Gastrocnemius medialis (tissue), 4 donors: ENCODE measurements at regions not wholly inside any gene's neighbourhood (a gene's known extent, or its start where the extent isn't known, plus 50 kb on each side); places are given as distances from the start of the nearest gene placed in this dataset.
"Not testable (repeated sequence)": the region's sequence is repeated elsewhere in the genome, so short reads cannot be mapped to it uniquely, and the experiment has no call there.

Source experiments
- ATAC-seq, 2 donors: fragments of 150-250 bp; one replicate each; pipeline ENCODE4 v1.9.1; 2016
- DNase-seq, 2 donors: peaks; one replicate each; pipeline ENCODE4 v3.0.0-alpha.2; 2019
- H3K27ac ChIP-seq, 4 donors: fragments of 200-600 bp; sonication (generic); 1 replicate in 1 of 4; 2 replicates in 3 of 4; pipeline ENCODE4 v1.5.1; 2016 to 2018; ENCODE audit warnings: mild to moderate bottlenecking in 2 of 4, moderate library complexity in 1 of 4
- H3K27me3 ChIP-seq, 3 donors: fragments of 200-600 bp; sonication (generic) in 2 of 3; 1 replicate in 1 of 3; 2 replicates in 2 of 3; pipeline versions ENCODE4 v1.5.1 to v1.6.0; 2016 to 2019; ENCODE audit warnings: mild to moderate bottlenecking in 1 of 3, moderate library complexity in 1 of 3
- H3K36me3 ChIP-seq, 2 donors: fragments of 200-600 bp; sonication (generic) in 1 of 2; one replicate each; pipeline ENCODE4 v1.5.1; 2017 to 2018
- H3K4me1 ChIP-seq, 2 donors: fragments of 200-600 bp; sonication (generic) in 1 of 2; one replicate each; pipeline ENCODE4 v1.5.1; 2016 to 2017; ENCODE audit warnings: mild to moderate bottlenecking in 2 of 2
- H3K4me3 ChIP-seq, 4 donors: fragments of 200-600 bp; sonication (generic) in 3 of 4; 1 replicate in 1 of 4; 2 replicates in 3 of 4; pipeline ENCODE4 v1.5.1; 2016 to 2019; ENCODE audit warnings: mild to moderate bottlenecking in 2 of 4
- H3K9me3 ChIP-seq, 3 donors: fragments of 200-600 bp; sonication (generic) in 2 of 3; 1 replicate in 1 of 3; 2 replicates in 2 of 3; pipeline ENCODE4 v1.5.1; 2016 to 2019
- CTCF ChIP-seq, 5 experiments: fragments of 450-650 bp in 3 of 5; fragments of 200-600 bp in 2 of 5; sonication (generic) in 2 of 5; IDR thresholded peaks in 4 of 5; conservative IDR thresholded peaks in 1 of 5; 1 replicate in 4 of 5; 2 replicates in 1 of 5; pipeline ENCODE4 v1.5.1; 2016 to 2019; ENCODE audit warnings: antibody characterized with exemption in 5 of 5, mild to moderate bottlenecking in 3 of 5, moderate library complexity in 3 of 5
- POLR2A ChIP-seq, 2 donors: fragments of 450-650 bp; IDR thresholded peaks; one replicate each; pipeline ENCODE4 v1.6.1; 2017; ENCODE audit warnings: antibody characterized with exemption in 2 of 2, mild to moderate bottlenecking in 2 of 2, moderate library complexity in 2 of 2
- in situ Hi-C, 4 donors: fragments of 200-750 bp; cut with MboI; loops; one replicate each; pipeline versions ENCODE4 v1.15.0 to v1.8.0; 2017; ENCODE audit warnings: low sequenced_read_pairs in 4 of 4
- intact Hi-C: fragments of 100-400 bp; cut with DNase I; formaldehyde crosslinking; loops from one replicate; pipeline ENCODE4 v1.15.1; 2023; ENCODE audit warnings: low total_unique reads

- Histone ChIP-seq H3K27ac (no peak overlapping the region), H3K4me1 (no peaks in the 10 kb centered on the region), H3K9me3 (no peaks in the 10 kb centered on the region), H3K36me3 (no peaks in the 10 kb centered on the region), H3K4me3 (no peak overlapping the region), H3K27me3 (no peaks in the 10 kb centered on the region)
- DNase-seq (no peak), ATAC-seq (no peak)
- intact Hi-C loops = no loop called here
- TF ChIP-seq CTCF (IDR thresholded peaks at IDR 0.05 in 4 of 5, conservative IDR thresholded peaks at IDR 0.05 in 1 of 5) = no peak
- in situ Hi-C loops = no loop called here
These were observed 1431.3 kb downstream of the ZPLD1 start for GRCh38 chr3:103866113-103866512.

- no peak for TF ChIP-seq CTCF (IDR thresholded peaks at IDR 0.05 in 4 of 5, conservative IDR thresholded peaks at IDR 0.05 in 1 of 5)
- no peak for TF ChIP-seq POLR2A (IDR thresholded peaks at IDR 0.05)
- no peaks in the 10 kb centered on the region for H3K27me3 ChIP-seq
- H3K36me3 ChIP-seq = no peaks in the 10 kb centered on the region
- H3K4me1 ChIP-seq = no peaks in the 10 kb centered on the region
- ATAC-seq (no peak), DNase-seq (no peak)
- in situ Hi-C loops (no loop called here), intact Hi-C loops (no loop called here)
- H3K4me3 ChIP-seq = no peak overlapping the region
- no peak overlapping the region for H3K27ac ChIP-seq
- H3K9me3 ChIP-seq = no peaks in the 10 kb centered on the region
These were observed 1438.2 kb downstream of the ZPLD1 start for GRCh38 chr3:103873021-103873420.

GRCh38 chr3:103873897-103874545 lies 1439.2 kb downstream of the ZPLD1 start:
- H3K27me3 ChIP-seq = no peaks in the 10 kb centered on the region
- DNase-seq (no peak), ATAC-seq (no peak)
- no peaks in the 10 kb centered on the region for H3K9me3 ChIP-seq
- no peak for TF ChIP-seq POLR2A (IDR thresholded peaks at IDR 0.05)
- no peak for TF ChIP-seq CTCF (IDR thresholded peaks at IDR 0.05 in 4 of 5, conservative IDR thresholded peaks at IDR 0.05 in 1 of 5)
- no peak overlapping the region for H3K4me3 ChIP-seq
- in situ Hi-C loops (no loop called here), intact Hi-C loops (no loop called here)
- H3K36me3 ChIP-seq = no peaks in the 10 kb centered on the region
- no peaks in the 10 kb centered on the region for H3K4me1 ChIP-seq
- H3K27ac ChIP-seq = no peak overlapping the region

- DNase-seq, intact Hi-C loops, in situ Hi-C loops, H3K4me1 ChIP-seq, H3K36me3 ChIP-seq, H3K9me3 ChIP-seq, H3K27ac ChIP-seq, ATAC-seq, H3K27me3 ChIP-seq, H3K4me3 ChIP-seq: not testable (repeated sequence)
These were observed 1447.0 kb downstream of the ZPLD1 start for GRCh38 chr3:103881809-103882208.

GRCh38 chr3:103889675-103890074 lies 1454.9 kb downstream of the ZPLD1 start:
- H3K27ac ChIP-seq = no peak overlapping the region
- no peak for ATAC-seq
- no peak overlapping the region for H3K4me3 ChIP-seq
- DNase-seq = no peak
- in situ Hi-C loops = no loop called here
- no peaks in the 10 kb centered on the region for H3K36me3 ChIP-seq
- H3K27me3 ChIP-seq = no peaks in the 10 kb centered on the region
- TF ChIP-seq CTCF (IDR thresholded peaks at IDR 0.05 in 4 of 5, conservative IDR thresholded peaks at IDR 0.05 in 1 of 5) (no peak), POLR2A (IDR thresholded peaks at IDR 0.05) (no peak)
- H3K9me3 ChIP-seq = no peaks in the 10 kb centered on the region
- H3K4me1 ChIP-seq = no peaks in the 10 kb centered on the region
- intact Hi-C loops = no loop called here
